SK-N-SH (cell line): ENCODE measurements at regions not wholly inside any gene's neighbourhood (a gene's known extent, or its start where the extent isn't known, plus 50 kb on each side); places are given as distances from the start of the nearest gene placed in this dataset.

Experiments
- CTCF ChIA-PET: fragments of 300-600, 350-600 bp; formaldehyde crosslinking; extraction: SDS; loops from one replicate; lab custom pipeline; 2021; lab: Yijun Ruan, JAX
- POLR2A ChIA-PET: fragments of 350-600 bp; sonication (Branson Sonifier 250); formaldehyde crosslinking; extraction: SDS; loops from one replicate; lab custom pipeline; 2020; ENCODE audit warnings: antibody characterized with exemption, inconsistent platforms; lab: Yijun Ruan, JAX
- DNase-seq: peaks from one replicate; pipeline ENCODE4 v3.0.0; 2012
- H2AFZ ChIP-seq: fragments of 200-600 bp; sonication (generic); 2 replicates; pipeline ENCODE4 v1.8.1; 2016; ENCODE audit warnings: antibody characterized with exemption, mild to moderate bottlenecking, low read depth
- H3F3A ChIP-seq: fragments of 200-600 bp; sonication (generic); replicated peaks from 2 replicates; pipeline ENCODE3; 2016; ENCODE audit warnings: antibody characterized with exemption, mild to moderate bottlenecking; ENCODE audit not compliant: insufficient read depth
- H3K27ac ChIP-seq, 2 experiments: fragments of 200-500 bp in 1 of 2; fragments of 200-600 bp in 1 of 2; sonication (Bioruptor generic) in 1 of 2; sonication (generic), shearing (Covaris generic) in 1 of 2; 2 replicates each; pipeline versions ENCODE4 v1.5.1 to v1.6.1; 2014 to 2016; ENCODE audit warnings: low read depth in 2 of 2, inconsistent platforms in 1 of 2, low read length in 1 of 2, mild to moderate bottlenecking in 1 of 2, mixed read lengths in 1 of 2
- H3K27me3 ChIP-seq: fragments of 200-600 bp; sonication (generic), shearing (Covaris generic); 2 replicates; pipeline ENCODE4 v1.6.1; 2016; ENCODE audit warnings: mixed run types; ENCODE audit not compliant: insufficient read depth
- H3K36me3 ChIP-seq, 2 experiments: fragments of 200-500 bp in 1 of 2; fragments of 200-600 bp in 1 of 2; sonication (Bioruptor generic) in 1 of 2; sonication (generic) in 1 of 2; replicated peaks in 1 of 2; 2 replicates each; pipeline versions ENCODE3 to v1.5.1; 2014 to 2016; ENCODE audit warnings: low read length in 1 of 2, mild to moderate bottlenecking in 1 of 2; ENCODE audit not compliant: insufficient read depth in 2 of 2, control insufficient read depth in 1 of 2
- H3K4me1 ChIP-seq, 2 experiments: fragments of 200-500 bp in 1 of 2; fragments of 200-600 bp in 1 of 2; sonication (Bioruptor generic) in 1 of 2; sonication (generic), shearing (Covaris generic) in 1 of 2; 2 replicates each; pipeline versions ENCODE4 v1.5.1 to v1.6.1; 2014 to 2016; ENCODE audit warnings: low read depth in 1 of 2, low read length in 1 of 2, mixed run types in 1 of 2; ENCODE audit not compliant: insufficient read depth in 2 of 2, control insufficient read depth in 1 of 2
- H3K4me2 ChIP-seq: fragments of 200-600 bp; sonication (generic), shearing (Covaris generic); 2 replicates; pipeline ENCODE4 v1.6.1; 2017; ENCODE audit warnings: mixed run types
- H3K4me3 ChIP-seq, 2 experiments: fragments of 200-500 bp in 1 of 2; fragments of 200-600 bp in 1 of 2; sonication (Bioruptor generic) in 1 of 2; sonication (generic), shearing (Covaris generic) in 1 of 2; 2 replicates each; pipeline versions ENCODE4 v1.5.1 to v1.8.1; 2014 to 2016; ENCODE audit warnings: low read depth in 2 of 2, inconsistent platforms in 1 of 2, low read length in 1 of 2, mild to moderate bottlenecking in 1 of 2, mixed read lengths in 1 of 2, moderate library complexity in 1 of 2
- H3K79me2 ChIP-seq: fragments of 200-600 bp; sonication (generic); 2 replicates; pipeline ENCODE4 v1.8.1; 2017; ENCODE audit warnings: mild to moderate bottlenecking; ENCODE audit not compliant: insufficient read depth
- H3K9ac ChIP-seq: fragments of 200-600 bp; sonication (generic); 2 replicates; pipeline ENCODE4 v1.6.1; 2017; ENCODE audit warnings: mixed run types
- H3K9me2 ChIP-seq: fragments of 200-600 bp; sonication (generic); 2 replicates; pipeline ENCODE4 v1.6.1; 2017; ENCODE audit warnings: mixed run types
- H3K9me3 ChIP-seq: fragments of 200-600 bp; sonication (generic); 2 replicates; pipeline ENCODE4 v1.6.1; 2017; ENCODE audit warnings: mixed run types, mild to moderate bottlenecking, moderate library complexity
- H4K20me1 ChIP-seq: fragments of 200-600 bp; sonication (generic); 2 replicates; pipeline ENCODE4 v1.6.1; 2017; ENCODE audit warnings: mild to moderate bottlenecking, mixed run types; ENCODE audit not compliant: insufficient read depth
- EP300 ChIP-seq, 2 experiments: IDR thresholded peaks; 2 replicates each; pipeline versions ENCODE4 v1.4.0 to v1.6.1; 2012; ENCODE audit warnings: borderline replicate concordance in 1 of 2, low read depth in 1 of 2, low read length in 1 of 2
- FOSL2 ChIP-seq: IDR thresholded peaks from 2 replicates; pipeline ENCODE4 v1.4.0; 2012; ENCODE audit warnings: low read depth, mild to moderate bottlenecking, moderate library complexity, borderline replicate concordance
- GABPA ChIP-seq: IDR thresholded peaks from 2 replicates; pipeline ENCODE4 v1.4.0; 2012; ENCODE audit warnings: low read depth, mild to moderate bottlenecking
- GATA2 ChIP-seq: sonication (generic); formaldehyde crosslinking; IDR thresholded peaks from 2 replicates; pipeline ENCODE4 v1.5.0; 2020; ENCODE audit warnings: mild to moderate bottlenecking, missing genetic modification reagents
- JUND ChIP-seq: IDR thresholded peaks from 2 replicates; pipeline ENCODE4 v1.4.0; 2012
- MEF2A ChIP-seq: IDR thresholded peaks from 2 replicates; pipeline ENCODE4 v1.4.0; 2012; ENCODE audit warnings: low read depth, borderline replicate concordance
- MXI1 ChIP-seq: IDR thresholded peaks from 2 replicates; pipeline ENCODE4 v1.6.1; 2012; ENCODE audit warnings: mild to moderate bottlenecking, low read depth, low read length, improper control_type of control experiment
- NFIC ChIP-seq: IDR thresholded peaks from 2 replicates; pipeline ENCODE4 v1.4.0; 2012; ENCODE audit warnings: borderline replicate concordance
- NRF1 ChIP-seq: IDR thresholded peaks from 2 replicates; pipeline ENCODE4 v1.6.1; 2012; ENCODE audit warnings: low read depth, mild to moderate bottlenecking, low read length
- RAD21 ChIP-seq: IDR thresholded peaks from 2 replicates; pipeline ENCODE4 v1.6.1; 2012; ENCODE audit warnings: mild to moderate bottlenecking, low read length
- RCOR1 ChIP-seq: fragments of 150-350 bp; IDR thresholded peaks from 2 replicates; pipeline ENCODE4 v1.6.1; 2017; ENCODE audit warnings: antibody characterized with exemption, low read length
- RFX5 ChIP-seq: IDR thresholded peaks from 2 replicates; pipeline ENCODE4 v1.6.1; 2012; ENCODE audit warnings: mild to moderate bottlenecking, improper control_type of control experiment, low read length
- TAF1 ChIP-seq: IDR thresholded peaks from 2 replicates; pipeline ENCODE4 v1.6.1; 2012; ENCODE audit warnings: low read depth, mild to moderate bottlenecking, low read length, moderate library complexity, borderline replicate concordance
- TCF12 ChIP-seq: IDR thresholded peaks from 2 replicates; pipeline ENCODE4 v1.4.0; 2012
- YY1 ChIP-seq: IDR thresholded peaks from 2 replicates; pipeline ENCODE4 v1.4.0; 2012; ENCODE audit warnings: low read depth, mild to moderate bottlenecking
- WGBS: methylation state at CpG from one replicate; pipeline ENCODE4 v1.1.6; 2017; ENCODE audit warnings: low lambda C conversion rate; 5-methylcytosine and 5-hydroxymethylcytosine counted together
- TF ChIP-seq, protein P1 (sequence below): IDR thresholded peaks from 2 replicates; pipeline ENCODE4 v1.4.0; 2012; ENCODE audit warnings: low read depth, borderline replicate concordance
- TF ChIP-seq, protein P2 (sequence below): IDR thresholded peaks from 2 replicates; pipeline ENCODE4; 2012
- TF ChIP-seq, protein P3 (sequence below): fragments of 150-350 bp; IDR thresholded peaks from 2 replicates; pipeline ENCODE4 v1.6.1; 2017; ENCODE audit warnings: antibody characterized with exemption, low read length, low read depth, borderline replicate concordance

- TF ChIP-seq GATA2 (CRISPR knock-in tag) (peak; percentile 75), RCOR1 (0 out of 2 replicates have a peak, but pooled peaks have one; percentile 19), NRF1 (no peak)
- Histone ChIP-seq H3K4me2 (no peak overlapping the region), H3K27ac (no peak overlapping the region), H2AFZ (no peak overlapping the region), H3K4me1 (no peaks in the 10 kb centered on the region; a peak in 2 of 4 replicates), H3F3A (no peaks in the 10 kb centered on the region), H3K36me3 (no peaks in the 10 kb centered on the region), H3K9ac (no peak overlapping the region), H3K27me3 (no peaks in the 10 kb centered on the region), H4K20me1 (no peaks in the 10 kb centered on the region), H3K9me3 (0 out of 2 replicates have a peak, but pooled peaks cover 2% of the 10 kb centered on the region), H3K9me2 (no peaks in the 10 kb centered on the region), H3K79me2 (no peaks in the 10 kb centered on the region), H3K4me3 (no peak overlapping the region)
- POLR2A ChIA-PET, result no interaction called here
- CTCF ChIA-PET, result no interaction called here
- WGBS, result 29% methylated on average over 2 of the region's 2 CpGs
- DNase-seq, result peak; percentile 24
Measured at GRCh38 chr18:64518191-64518590, 369.3 kb upstream of the LINC00305 start.

GRCh38 chr18:64513401-64513800 is 364.5 kb upstream of the LINC00305 start:
- H3K9me2 ChIP-seq, result no peaks in the 10 kb centered on the region; the same call in 1 of the 2 replicates
- H3K27me3 ChIP-seq, result no peaks in the 10 kb centered on the region
- peaks cover 13% of the 10 kb centered on the region; the same call in 1 of the 2 replicates for H3K9me3 ChIP-seq
- TF ChIP-seq YY1, result no peak
- no peak for TF ChIP-seq RFX5
- TF ChIP-seq FOSL2, result no peak
- no peak for TF ChIP-seq NRF1
- no peak for TF ChIP-seq TAF1
- no peaks in the 10 kb centered on the region for H3K79me2 ChIP-seq
- H3K9ac ChIP-seq, result no peak overlapping the region
- no peaks in the 10 kb centered on the region for H3K36me3 ChIP-seq
- no peaks in the 10 kb centered on the region for H4K20me1 ChIP-seq
- no peaks in the 10 kb centered on the region; a peak in 2 of 4 replicates for H3K4me1 ChIP-seq
- whole genome bisulfite sequencing, result 19% methylated on average over 3 of the region's 3 CpGs
- H3K4me3 ChIP-seq, result no peak overlapping the region
- H3F3A ChIP-seq, result no peaks in the 10 kb centered on the region
- no peak overlapping the region for H2AFZ ChIP-seq
- POLR2A ChIA-PET, result no interaction called here
- CTCF ChIA-PET, result no interaction called here
- no peak overlapping the region for H3K4me2 ChIP-seq
- no peak overlapping the region for H3K27ac ChIP-seq
- no peak for DNase-seq

GRCh38 chr18:64490207-64490606 is 341.3 kb upstream of the LINC00305 start:
- no peaks in the 10 kb centered on the region for H3K9me2 ChIP-seq
- no peak for DNase-seq
- ChIA-PET POLR2A (no interaction called here), CTCF (no interaction called here)
- H3F3A ChIP-seq, result no peaks in the 10 kb centered on the region
- no peaks in the 10 kb centered on the region for H3K79me2 ChIP-seq
- no peaks in the 10 kb centered on the region for H3K36me3 ChIP-seq
- no peak overlapping the region for H3K4me2 ChIP-seq
- H2AFZ ChIP-seq, result no peak overlapping the region
- H3K27ac ChIP-seq, result no peak overlapping the region
- 56% methylated on average over 5 of the region's 5 CpGs for WGBS
- H3K27me3 ChIP-seq, result no peaks in the 10 kb centered on the region
- H3K9me3 ChIP-seq, result peaks cover 12% of the 10 kb centered on the region
- H3K4me1 ChIP-seq, result no peaks in the 10 kb centered on the region
- H3K4me3 ChIP-seq, result no peak overlapping the region
- no peaks in the 10 kb centered on the region for H4K20me1 ChIP-seq
- H3K9ac ChIP-seq, result no peak overlapping the region
- TF ChIP-seq EP300 (IDR thresholded peaks at IDR 0.05; ENCODE audit: borderline replicate concordance in 1 of 2, low read depth in 1 of 2, low read length in 1 of 2) (no peak), TCF12 (no peak), MXI1 (no peak), JUND (no peak), GABPA (no peak), NFIC (no peak), MEF2A (no peak), TAF1 (no peak), RAD21 (no peak)
- TF ChIP-seq, protein P1, sequence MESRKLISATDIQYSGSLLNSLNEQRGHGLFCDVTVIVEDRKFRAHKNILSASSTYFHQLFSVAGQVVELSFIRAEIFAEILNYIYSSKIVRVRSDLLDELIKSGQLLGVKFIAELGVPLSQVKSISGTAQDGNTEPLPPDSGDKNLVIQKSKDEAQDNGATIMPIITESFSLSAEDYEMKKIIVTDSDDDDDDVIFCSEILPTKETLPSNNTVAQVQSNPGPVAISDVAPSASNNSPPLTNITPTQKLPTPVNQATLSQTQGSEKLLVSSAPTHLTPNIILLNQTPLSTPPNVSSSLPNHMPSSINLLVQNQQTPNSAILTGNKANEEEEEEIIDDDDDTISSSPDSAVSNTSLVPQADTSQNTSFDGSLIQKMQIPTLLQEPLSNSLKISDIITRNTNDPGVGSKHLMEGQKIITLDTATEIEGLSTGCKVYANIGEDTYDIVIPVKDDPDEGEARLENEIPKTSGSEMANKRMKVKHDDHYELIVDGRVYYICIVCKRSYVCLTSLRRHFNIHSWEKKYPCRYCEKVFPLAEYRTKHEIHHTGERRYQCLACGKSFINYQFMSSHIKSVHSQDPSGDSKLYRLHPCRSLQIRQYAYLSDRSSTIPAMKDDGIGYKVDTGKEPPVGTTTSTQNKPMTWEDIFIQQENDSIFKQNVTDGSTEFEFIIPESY, result no peak
- TF ChIP-seq, protein P2, sequence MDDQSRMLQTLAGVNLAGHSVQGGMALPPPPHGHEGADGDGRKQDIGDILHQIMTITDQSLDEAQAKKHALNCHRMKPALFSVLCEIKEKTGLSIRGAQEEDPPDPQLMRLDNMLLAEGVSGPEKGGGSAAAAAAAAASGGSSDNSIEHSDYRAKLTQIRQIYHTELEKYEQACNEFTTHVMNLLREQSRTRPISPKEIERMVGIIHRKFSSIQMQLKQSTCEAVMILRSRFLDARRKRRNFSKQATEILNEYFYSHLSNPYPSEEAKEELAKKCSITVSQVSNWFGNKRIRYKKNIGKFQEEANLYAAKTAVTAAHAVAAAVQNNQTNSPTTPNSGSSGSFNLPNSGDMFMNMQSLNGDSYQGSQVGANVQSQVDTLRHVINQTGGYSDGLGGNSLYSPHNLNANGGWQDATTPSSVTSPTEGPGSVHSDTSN, result no peak
- TF ChIP-seq, protein P3, sequence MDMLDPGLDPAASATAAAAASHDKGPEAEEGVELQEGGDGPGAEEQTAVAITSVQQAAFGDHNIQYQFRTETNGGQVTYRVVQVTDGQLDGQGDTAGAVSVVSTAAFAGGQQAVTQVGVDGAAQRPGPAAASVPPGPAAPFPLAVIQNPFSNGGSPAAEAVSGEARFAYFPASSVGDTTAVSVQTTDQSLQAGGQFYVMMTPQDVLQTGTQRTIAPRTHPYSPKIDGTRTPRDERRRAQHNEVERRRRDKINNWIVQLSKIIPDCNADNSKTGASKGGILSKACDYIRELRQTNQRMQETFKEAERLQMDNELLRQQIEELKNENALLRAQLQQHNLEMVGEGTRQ, result no peak
